SK-N-SH (cell line): ENCODE measurements at regions not wholly inside any gene's neighbourhood (a gene's known extent, or its start where the extent isn't known, plus 50 kb on each side); places are given as distances from the start of the nearest gene placed in this dataset.

Experiments used
- CTCF ChIA-PET: fragments of 300-600, 350-600 bp; formaldehyde crosslinking; extraction: SDS; loops from one replicate; lab custom pipeline; 2021; lab: Yijun Ruan, JAX
- POLR2A ChIA-PET: fragments of 350-600 bp; sonication (Branson Sonifier 250); formaldehyde crosslinking; extraction: SDS; loops from one replicate; lab custom pipeline; 2020; ENCODE audit warnings: antibody characterized with exemption, inconsistent platforms; lab: Yijun Ruan, JAX
- DNase-seq: peaks from one replicate; pipeline ENCODE4 v3.0.0; 2012
- H2AFZ ChIP-seq: fragments of 200-600 bp; sonication (generic); 2 replicates; pipeline ENCODE4 v1.8.1; 2016; ENCODE audit warnings: antibody characterized with exemption, mild to moderate bottlenecking, low read depth
- H3F3A ChIP-seq: fragments of 200-600 bp; sonication (generic); replicated peaks from 2 replicates; pipeline ENCODE3; 2016; ENCODE audit warnings: antibody characterized with exemption, mild to moderate bottlenecking; ENCODE audit not compliant: insufficient read depth
- H3K27ac ChIP-seq, 2 experiments: fragments of 200-500 bp in 1 of 2; fragments of 200-600 bp in 1 of 2; sonication (Bioruptor generic) in 1 of 2; sonication (generic), shearing (Covaris generic) in 1 of 2; 2 replicates each; pipeline versions ENCODE4 v1.5.1 to v1.6.1; 2014 to 2016; ENCODE audit warnings: low read depth in 2 of 2, inconsistent platforms in 1 of 2, low read length in 1 of 2, mild to moderate bottlenecking in 1 of 2, mixed read lengths in 1 of 2
- H3K27me3 ChIP-seq: fragments of 200-600 bp; sonication (generic), shearing (Covaris generic); 2 replicates; pipeline ENCODE4 v1.6.1; 2016; ENCODE audit warnings: mixed run types; ENCODE audit not compliant: insufficient read depth
- H3K36me3 ChIP-seq, 2 experiments: fragments of 200-500 bp in 1 of 2; fragments of 200-600 bp in 1 of 2; sonication (Bioruptor generic) in 1 of 2; sonication (generic) in 1 of 2; replicated peaks in 1 of 2; 2 replicates each; pipeline versions ENCODE3 to v1.5.1; 2014 to 2016; ENCODE audit warnings: low read length in 1 of 2, mild to moderate bottlenecking in 1 of 2; ENCODE audit not compliant: insufficient read depth in 2 of 2, control insufficient read depth in 1 of 2
- H3K4me1 ChIP-seq, 2 experiments: fragments of 200-500 bp in 1 of 2; fragments of 200-600 bp in 1 of 2; sonication (Bioruptor generic) in 1 of 2; sonication (generic), shearing (Covaris generic) in 1 of 2; 2 replicates each; pipeline versions ENCODE4 v1.5.1 to v1.6.1; 2014 to 2016; ENCODE audit warnings: low read depth in 1 of 2, low read length in 1 of 2, mixed run types in 1 of 2; ENCODE audit not compliant: insufficient read depth in 2 of 2, control insufficient read depth in 1 of 2
- H3K4me2 ChIP-seq: fragments of 200-600 bp; sonication (generic), shearing (Covaris generic); 2 replicates; pipeline ENCODE4 v1.6.1; 2017; ENCODE audit warnings: mixed run types
- H3K4me3 ChIP-seq, 2 experiments: fragments of 200-500 bp in 1 of 2; fragments of 200-600 bp in 1 of 2; sonication (Bioruptor generic) in 1 of 2; sonication (generic), shearing (Covaris generic) in 1 of 2; 2 replicates each; pipeline versions ENCODE4 v1.5.1 to v1.8.1; 2014 to 2016; ENCODE audit warnings: low read depth in 2 of 2, inconsistent platforms in 1 of 2, low read length in 1 of 2, mild to moderate bottlenecking in 1 of 2, mixed read lengths in 1 of 2, moderate library complexity in 1 of 2
- H3K79me2 ChIP-seq: fragments of 200-600 bp; sonication (generic); 2 replicates; pipeline ENCODE4 v1.8.1; 2017; ENCODE audit warnings: mild to moderate bottlenecking; ENCODE audit not compliant: insufficient read depth
- H3K9ac ChIP-seq: fragments of 200-600 bp; sonication (generic); 2 replicates; pipeline ENCODE4 v1.6.1; 2017; ENCODE audit warnings: mixed run types
- H3K9me2 ChIP-seq: fragments of 200-600 bp; sonication (generic); 2 replicates; pipeline ENCODE4 v1.6.1; 2017; ENCODE audit warnings: mixed run types
- H3K9me3 ChIP-seq: fragments of 200-600 bp; sonication (generic); 2 replicates; pipeline ENCODE4 v1.6.1; 2017; ENCODE audit warnings: mixed run types, mild to moderate bottlenecking, moderate library complexity
- H4K20me1 ChIP-seq: fragments of 200-600 bp; sonication (generic); 2 replicates; pipeline ENCODE4 v1.6.1; 2017; ENCODE audit warnings: mild to moderate bottlenecking, mixed run types; ENCODE audit not compliant: insufficient read depth
- EP300 ChIP-seq, 2 experiments: IDR thresholded peaks; 2 replicates each; pipeline versions ENCODE4 v1.4.0 to v1.6.1; 2012; ENCODE audit warnings: borderline replicate concordance in 1 of 2, low read depth in 1 of 2, low read length in 1 of 2
- FOXJ3 ChIP-seq: sonication (generic); formaldehyde crosslinking; IDR thresholded peaks from 2 replicates; pipeline ENCODE4 v1.5.1; 2020; ENCODE audit warnings: mild to moderate bottlenecking, missing genetic modification reagents
- GABPA ChIP-seq: IDR thresholded peaks from 2 replicates; pipeline ENCODE4 v1.4.0; 2012; ENCODE audit warnings: low read depth, mild to moderate bottlenecking
- JUND ChIP-seq: IDR thresholded peaks from 2 replicates; pipeline ENCODE4 v1.4.0; 2012
- MEF2A ChIP-seq: IDR thresholded peaks from 2 replicates; pipeline ENCODE4 v1.4.0; 2012; ENCODE audit warnings: low read depth, borderline replicate concordance
- MXI1 ChIP-seq: IDR thresholded peaks from 2 replicates; pipeline ENCODE4 v1.6.1; 2012; ENCODE audit warnings: mild to moderate bottlenecking, low read depth, low read length, improper control_type of control experiment
- NRF1 ChIP-seq: IDR thresholded peaks from 2 replicates; pipeline ENCODE4 v1.6.1; 2012; ENCODE audit warnings: low read depth, mild to moderate bottlenecking, low read length
- POLR2AphosphoS5 ChIP-seq: IDR thresholded peaks from 2 replicates; pipeline ENCODE4 v1.6.1; 2012; ENCODE audit warnings: low read depth, low read length
- RCOR1 ChIP-seq: fragments of 150-350 bp; IDR thresholded peaks from 2 replicates; pipeline ENCODE4 v1.6.1; 2017; ENCODE audit warnings: antibody characterized with exemption, low read length
- RXRA ChIP-seq: IDR thresholded peaks from 2 replicates; pipeline ENCODE4 v1.4.0; 2012; ENCODE audit warnings: low read depth, mild to moderate bottlenecking, borderline replicate concordance
- SMC3 ChIP-seq: IDR thresholded peaks from 2 replicates; pipeline ENCODE4 v1.6.1; 2012; ENCODE audit warnings: low read depth, low read length, improper control_type of control experiment
- TEAD4 ChIP-seq: IDR thresholded peaks from 2 replicates; pipeline ENCODE4 v1.4.0; 2012; ENCODE audit warnings: mild to moderate bottlenecking, borderline replicate concordance; ENCODE audit not compliant: insufficient read depth
- WGBS: methylation state at CpG from one replicate; pipeline ENCODE4 v1.1.6; 2017; ENCODE audit warnings: low lambda C conversion rate; 5-methylcytosine and 5-hydroxymethylcytosine counted together
- TF ChIP-seq, protein P1 (sequence below): fragments of 150-350 bp; IDR thresholded peaks from 2 replicates; pipeline ENCODE4 v1.6.1; 2017; ENCODE audit warnings: antibody characterized with exemption, low read length, low read depth, borderline replicate concordance
- TF ChIP-seq, protein P2 (sequence below): fragments of 150-350 bp; IDR thresholded peaks from 2 replicates; pipeline ENCODE4 v1.6.1; 2016; ENCODE audit warnings: mild to moderate bottlenecking, low read depth, low read length
- TF ChIP-seq, protein P3 (sequence below): IDR thresholded peaks from 2 replicates; pipeline ENCODE4 v1.4.0; 2012; ENCODE audit warnings: low read depth, borderline replicate concordance
- TF ChIP-seq, protein P4 (sequence below): fragments of 200-600 bp; sonication (generic); IDR thresholded peaks from 2 replicates; pipeline ENCODE4 v1.6.1; 2017; ENCODE audit warnings: antibody characterized with exemption, mild to moderate bottlenecking, moderate library complexity

DNA sequence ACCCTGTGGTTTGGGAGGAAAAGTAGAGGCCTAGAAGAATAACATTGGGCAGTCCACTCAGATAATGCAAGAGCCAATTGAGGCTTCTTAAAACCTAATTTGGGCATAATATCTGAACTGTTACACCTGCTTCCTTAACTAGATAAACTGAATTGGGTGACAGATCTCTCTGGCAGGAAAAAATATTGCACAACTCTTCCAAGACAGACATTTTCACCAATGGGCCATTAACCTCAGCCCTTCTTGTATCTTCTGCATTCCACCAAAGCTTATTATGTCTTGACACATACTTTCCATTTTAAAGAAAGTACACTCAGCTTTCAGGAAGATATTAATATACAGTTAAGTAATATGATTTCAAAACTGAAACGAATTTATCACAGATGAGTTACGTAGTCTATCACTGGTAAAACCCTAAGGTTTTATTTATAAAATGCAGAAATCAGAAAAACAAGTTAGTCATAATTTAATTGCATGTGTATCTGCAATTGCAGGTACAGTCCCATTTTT is 79.9 kb upstream of the MON1B start:
- POLR2A ChIA-PET = no interaction called here
- CTCF ChIA-PET = interaction anchor here (1.0 to 1.1 kb wide), 3 partner anchors 10 to 61 kb away, joined by 3 read pairs; no protein-coding TSS in a partner anchor
- H3K27ac ChIP-seq = no peak overlapping the region
- H3K79me2 ChIP-seq = no peaks in the 10 kb centered on the region
- no peak for DNase-seq
- no peaks in the 10 kb centered on the region for H3K36me3 ChIP-seq
- no peaks in the 10 kb centered on the region for H3K9me2 ChIP-seq
- no peaks in the 10 kb centered on the region for H3K27me3 ChIP-seq
- H3K4me3 ChIP-seq = no peak overlapping the region
- H3K4me2 ChIP-seq = no peak overlapping the region
- no peaks in the 10 kb centered on the region for H3K9me3 ChIP-seq
- H4K20me1 ChIP-seq = no peaks in the 10 kb centered on the region
- no peak overlapping the region for H3K9ac ChIP-seq
- H2AFZ ChIP-seq = no peak overlapping the region
- WGBS = 10% methylated on average over 2 of the region's 2 CpGs
- TF ChIP-seq, protein P1, sequence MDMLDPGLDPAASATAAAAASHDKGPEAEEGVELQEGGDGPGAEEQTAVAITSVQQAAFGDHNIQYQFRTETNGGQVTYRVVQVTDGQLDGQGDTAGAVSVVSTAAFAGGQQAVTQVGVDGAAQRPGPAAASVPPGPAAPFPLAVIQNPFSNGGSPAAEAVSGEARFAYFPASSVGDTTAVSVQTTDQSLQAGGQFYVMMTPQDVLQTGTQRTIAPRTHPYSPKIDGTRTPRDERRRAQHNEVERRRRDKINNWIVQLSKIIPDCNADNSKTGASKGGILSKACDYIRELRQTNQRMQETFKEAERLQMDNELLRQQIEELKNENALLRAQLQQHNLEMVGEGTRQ = no peak
- TF ChIP-seq SMC3 (no peak), GABPA (no peak), MEF2A (no peak), RCOR1 (no peak), RXRA (no peak), TEAD4 (no peak), POLR2AphosphoS5 (no peak), EP300 (IDR thresholded peaks at IDR 0.05; ENCODE audit: borderline replicate concordance in 1 of 2, low read depth in 1 of 2, low read length in 1 of 2) (no peak), JUND (no peak), FOXJ3 (CRISPR knock-in tag) (no peak), NRF1 (no peak), MXI1 (no peak)
- TF ChIP-seq, protein P2, sequence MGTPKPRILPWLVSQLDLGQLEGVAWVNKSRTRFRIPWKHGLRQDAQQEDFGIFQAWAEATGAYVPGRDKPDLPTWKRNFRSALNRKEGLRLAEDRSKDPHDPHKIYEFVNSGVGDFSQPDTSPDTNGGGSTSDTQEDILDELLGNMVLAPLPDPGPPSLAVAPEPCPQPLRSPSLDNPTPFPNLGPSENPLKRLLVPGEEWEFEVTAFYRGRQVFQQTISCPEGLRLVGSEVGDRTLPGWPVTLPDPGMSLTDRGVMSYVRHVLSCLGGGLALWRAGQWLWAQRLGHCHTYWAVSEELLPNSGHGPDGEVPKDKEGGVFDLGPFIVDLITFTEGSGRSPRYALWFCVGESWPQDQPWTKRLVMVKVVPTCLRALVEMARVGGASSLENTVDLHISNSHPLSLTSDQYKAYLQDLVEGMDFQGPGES = no peak
- TF ChIP-seq, protein P3, sequence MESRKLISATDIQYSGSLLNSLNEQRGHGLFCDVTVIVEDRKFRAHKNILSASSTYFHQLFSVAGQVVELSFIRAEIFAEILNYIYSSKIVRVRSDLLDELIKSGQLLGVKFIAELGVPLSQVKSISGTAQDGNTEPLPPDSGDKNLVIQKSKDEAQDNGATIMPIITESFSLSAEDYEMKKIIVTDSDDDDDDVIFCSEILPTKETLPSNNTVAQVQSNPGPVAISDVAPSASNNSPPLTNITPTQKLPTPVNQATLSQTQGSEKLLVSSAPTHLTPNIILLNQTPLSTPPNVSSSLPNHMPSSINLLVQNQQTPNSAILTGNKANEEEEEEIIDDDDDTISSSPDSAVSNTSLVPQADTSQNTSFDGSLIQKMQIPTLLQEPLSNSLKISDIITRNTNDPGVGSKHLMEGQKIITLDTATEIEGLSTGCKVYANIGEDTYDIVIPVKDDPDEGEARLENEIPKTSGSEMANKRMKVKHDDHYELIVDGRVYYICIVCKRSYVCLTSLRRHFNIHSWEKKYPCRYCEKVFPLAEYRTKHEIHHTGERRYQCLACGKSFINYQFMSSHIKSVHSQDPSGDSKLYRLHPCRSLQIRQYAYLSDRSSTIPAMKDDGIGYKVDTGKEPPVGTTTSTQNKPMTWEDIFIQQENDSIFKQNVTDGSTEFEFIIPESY = no peak
- TF ChIP-seq, protein P4, sequence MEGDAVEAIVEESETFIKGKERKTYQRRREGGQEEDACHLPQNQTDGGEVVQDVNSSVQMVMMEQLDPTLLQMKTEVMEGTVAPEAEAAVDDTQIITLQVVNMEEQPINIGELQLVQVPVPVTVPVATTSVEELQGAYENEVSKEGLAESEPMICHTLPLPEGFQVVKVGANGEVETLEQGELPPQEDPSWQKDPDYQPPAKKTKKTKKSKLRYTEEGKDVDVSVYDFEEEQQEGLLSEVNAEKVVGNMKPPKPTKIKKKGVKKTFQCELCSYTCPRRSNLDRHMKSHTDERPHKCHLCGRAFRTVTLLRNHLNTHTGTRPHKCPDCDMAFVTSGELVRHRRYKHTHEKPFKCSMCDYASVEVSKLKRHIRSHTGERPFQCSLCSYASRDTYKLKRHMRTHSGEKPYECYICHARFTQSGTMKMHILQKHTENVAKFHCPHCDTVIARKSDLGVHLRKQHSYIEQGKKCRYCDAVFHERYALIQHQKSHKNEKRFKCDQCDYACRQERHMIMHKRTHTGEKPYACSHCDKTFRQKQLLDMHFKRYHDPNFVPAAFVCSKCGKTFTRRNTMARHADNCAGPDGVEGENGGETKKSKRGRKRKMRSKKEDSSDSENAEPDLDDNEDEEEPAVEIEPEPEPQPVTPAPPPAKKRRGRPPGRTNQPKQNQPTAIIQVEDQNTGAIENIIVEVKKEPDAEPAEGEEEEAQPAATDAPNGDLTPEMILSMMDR = no peak
- no peaks in the 10 kb centered on the region; a peak in 1 of 4 replicates for H3K4me1 ChIP-seq
- H3F3A ChIP-seq = no peaks in the 10 kb centered on the region
